ENCODE measurements at regions not wholly inside any gene's neighbourhood (a gene's known extent, or its start where the extent isn't known, plus 50 kb on each side); places are given as distances from the start of the nearest gene placed in this dataset.

- no peak for DNase-seq
These were observed 537.2 kb downstream of the KCNJ3 start for GRCh38 chr2:155235710-155236109.

- no peak for DNase-seq
These were observed 525.4 kb downstream of the KCNJ3 start for GRCh38 chr2:155223781-155224406.

GRCh38 chr2:155218945-155219344 lies 520.5 kb downstream of the KCNJ3 start:
- DNase-seq: no peak

- DNase-seq: no peak
These were observed 519.9 kb downstream of the KCNJ3 start for GRCh38 chr2:155218292-155218924.

GRCh38 chr2:155215037-155215707 lies 516.7 kb downstream of the KCNJ3 start:
- DNase-seq: no peak

GRCh38 chr2:155209696-155210450 lies 511.4 kb downstream of the KCNJ3 start:
- DNase-seq: no peak

- no peak for DNase-seq
These were observed 504.7 kb downstream of the KCNJ3 start for GRCh38 chr2:155203178-155203577.

- DNase-seq: no peak
These were observed 502.3 kb downstream of the KCNJ3 start for GRCh38 chr2:155200753-155201152.

- no peak for DNase-seq
These were observed 491.8 kb downstream of the KCNJ3 start for GRCh38 chr2:155190342-155190741.

- DNase-seq: no peak
These were observed 480.4 kb downstream of the KCNJ3 start for GRCh38 chr2:155178921-155179320.

- no peak for DNase-seq
These were observed 477.9 kb downstream of the KCNJ3 start for GRCh38 chr2:155176345-155176744.

- no peak for DNase-seq
These were observed 470.8 kb downstream of the KCNJ3 start for GRCh38 chr2:155169317-155169716.

GRCh38 chr2:155162494-155162893 lies 464.0 kb downstream of the KCNJ3 start:
- no peak for DNase-seq

GRCh38 chr2:155161314-155161713 lies 462.8 kb downstream of the KCNJ3 start:
- no peak for DNase-seq

- DNase-seq: no peak
These were observed 459.2 kb downstream of the KCNJ3 start for GRCh38 chr2:155157711-155158110.

- no peak for DNase-seq
These were observed 458.6 kb downstream of the KCNJ3 start for GRCh38 chr2:155157065-155157464.

GRCh38 chr2:155151945-155152344 lies 453.4 kb downstream of the KCNJ3 start:
- DNase-seq: no peak

GRCh38 chr2:155151472-155151871 lies 453.0 kb downstream of the KCNJ3 start:
- DNase-seq: no peak

GRCh38 chr2:155145758-155146229 lies 447.3 kb downstream of the KCNJ3 start:
- no peak for DNase-seq

- no peak for DNase-seq
These were observed 442.9 kb downstream of the KCNJ3 start for GRCh38 chr2:155141418-155141817.

GRCh38 chr2:155125585-155126230 lies 427.2 kb downstream of the KCNJ3 start:
- no peak for DNase-seq

- no peak for DNase-seq
These were observed 417.4 kb downstream of the KCNJ3 start for GRCh38 chr2:155115846-155116245.

GRCh38 chr2:155111070-155111469 lies 412.6 kb downstream of the KCNJ3 start:
- DNase-seq: no peak

Data from amniotic stem cell (primary cell).